ENCODE measurements at regions not wholly inside any gene's neighbourhood (a gene's known extent, or its start where the extent isn't known, plus 50 kb on each side); places are given as distances from the start of the nearest gene placed in this dataset.
"Not testable (repeated sequence)": the region's sequence is repeated elsewhere in the genome, so short reads cannot be mapped to it uniquely, and the experiment has no call there.

DNA sequence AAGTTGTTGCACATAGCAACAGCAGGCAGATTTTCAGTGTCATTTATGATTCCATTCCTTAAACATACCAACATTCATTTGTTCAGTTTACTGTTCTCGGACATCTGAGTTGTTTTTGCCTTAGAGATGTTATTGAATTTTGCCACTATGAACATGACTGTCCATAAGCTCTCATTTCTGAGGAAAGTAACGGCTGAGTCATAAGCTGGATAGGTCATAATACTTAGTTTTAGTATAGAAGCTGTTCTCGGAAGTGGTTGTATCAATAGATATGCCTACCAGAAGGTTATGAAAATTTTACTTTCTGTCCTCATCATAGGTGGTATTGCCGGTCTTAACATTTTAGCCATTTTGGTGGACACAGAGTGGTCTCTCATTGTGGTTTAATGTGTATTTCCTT, 157.1 kb upstream of the CLNK start:
- no peak for TF ChIP-seq BHLHE40 (IDR thresholded peaks at IDR 0.05; ENCODE audit: borderline replicate concordance)
- TF ChIP-seq NFRKB (IDR thresholded peaks at IDR 0.05) = no peak
- TF ChIP-seq ARNT (IDR thresholded peaks at IDR 0.05) = no peak
- no peak for TF ChIP-seq LEF1 (IDR thresholded peaks at IDR 0.05; ENCODE audit: borderline replicate concordance)
- TF ChIP-seq CTBP1 (IDR thresholded peaks at IDR 0.05; ENCODE audit: borderline replicate concordance) = no peak
- no peak for TF ChIP-seq L3MBTL2 (conservative IDR thresholded peaks at IDR 0.05)
- TF ChIP-seq FOXK2 (IDR thresholded peaks at IDR 0.05) = no peak
- no peak for TF ChIP-seq ELF4 (IDR thresholded peaks at IDR 0.05)
- TF ChIP-seq HDGF (IDR thresholded peaks at IDR 0.05; ENCODE audit: borderline replicate concordance) = no peak
- TF ChIP-seq FOXA1 (IDR thresholded peaks at IDR 0.05) = no peak
- DNase-seq (ENCODE audit: extremely low spot score) = no peak
- CTCF ChIA-PET = no interaction called here
- POLR2A ChIA-PET = no interaction called here

- DNase-seq (ENCODE audit: extremely low spot score) = no peak
- CTCF ChIA-PET = no interaction called here
- POLR2A ChIA-PET = no interaction called here
- TF ChIP-seq L3MBTL2 (conservative IDR thresholded peaks at IDR 0.05) (no peak), TARDBP (IDR thresholded peaks at IDR 0.05) (no peak), NFRKB (IDR thresholded peaks at IDR 0.05) (no peak), ARNT (IDR thresholded peaks at IDR 0.05) (no peak), FOXK2 (IDR thresholded peaks at IDR 0.05) (no peak), FOXA1 (IDR thresholded peaks at IDR 0.05) (no peak), BHLHE40 (IDR thresholded peaks at IDR 0.05; ENCODE audit: borderline replicate concordance) (no peak), HDGF (IDR thresholded peaks at IDR 0.05; ENCODE audit: borderline replicate concordance) (no peak)
These were observed 152.6 kb upstream of the CLNK start for GRCh38 chr4:10837151-10837550.

- ChIA-PET POLR2A (no interaction called here), CTCF (interaction anchor here (0.6 kb wide), 1 partner anchor 11 kb away, joined by 3 read pairs; no protein-coding TSS in a partner anchor)
- TF ChIP-seq ZNF384 (IDR thresholded peaks at IDR 0.05) = no peak
- no peak for TF ChIP-seq SP1 (IDR thresholded peaks at IDR 0.05)
- TF ChIP-seq FOXM1 (IDR thresholded peaks at IDR 0.05; ENCODE audit: borderline replicate concordance) = no peak
- TF ChIP-seq FOXK2 (IDR thresholded peaks at IDR 0.05) = no peak
- TF ChIP-seq HDGF (IDR thresholded peaks at IDR 0.05; ENCODE audit: borderline replicate concordance) = no peak
- TF ChIP-seq BHLHE40 (IDR thresholded peaks at IDR 0.05; ENCODE audit: borderline replicate concordance) = no peak
- no peak for TF ChIP-seq TARDBP (IDR thresholded peaks at IDR 0.05)
- no peak for TF ChIP-seq NFRKB (IDR thresholded peaks at IDR 0.05)
- no peak for TF ChIP-seq L3MBTL2 (conservative IDR thresholded peaks at IDR 0.05)
- no peak for TF ChIP-seq CTBP1 (IDR thresholded peaks at IDR 0.05; ENCODE audit: borderline replicate concordance)
- TF ChIP-seq FOXA1 (IDR thresholded peaks at IDR 0.05) = no peak
- TF ChIP-seq ELF4 (IDR thresholded peaks at IDR 0.05) = no peak
- TF ChIP-seq LEF1 (IDR thresholded peaks at IDR 0.05; ENCODE audit: borderline replicate concordance) = no peak
- no peak for TF ChIP-seq PKNOX1 (IDR thresholded peaks at IDR 0.05)
- TF ChIP-seq ARNT (IDR thresholded peaks at IDR 0.05) = no peak
- no peak for TF ChIP-seq SUZ12 (IDR thresholded peaks at IDR 0.05)
- DNase-seq (ENCODE audit: extremely low spot score) = no peak
These were observed 148.4 kb upstream of the CLNK start for GRCh38 chr4:10832806-10833628.

GRCh38 chr4:10831727-10832408, 147.3 kb upstream of the CLNK start:
- POLR2A ChIA-PET = no interaction called here
- TF ChIP-seq L3MBTL2 (conservative IDR thresholded peaks at IDR 0.05) (no peak), ELF4 (IDR thresholded peaks at IDR 0.05) (no peak), NFRKB (IDR thresholded peaks at IDR 0.05) (no peak), LEF1 (IDR thresholded peaks at IDR 0.05; ENCODE audit: borderline replicate concordance) (no peak), CTBP1 (IDR thresholded peaks at IDR 0.05; ENCODE audit: borderline replicate concordance) (no peak), TARDBP (IDR thresholded peaks at IDR 0.05) (no peak), PKNOX1 (IDR thresholded peaks at IDR 0.05) (no peak), SP1 (IDR thresholded peaks at IDR 0.05) (no peak), FOXM1 (IDR thresholded peaks at IDR 0.05; ENCODE audit: borderline replicate concordance) (no peak), SUZ12 (IDR thresholded peaks at IDR 0.05) (no peak), BHLHE40 (IDR thresholded peaks at IDR 0.05; ENCODE audit: borderline replicate concordance) (no peak), FOXA1 (IDR thresholded peaks at IDR 0.05) (no peak), ZNF384 (IDR thresholded peaks at IDR 0.05) (no peak), FOXK2 (IDR thresholded peaks at IDR 0.05) (no peak), HDGF (IDR thresholded peaks at IDR 0.05; ENCODE audit: borderline replicate concordance) (no peak), ARNT (IDR thresholded peaks at IDR 0.05) (no peak)
- no peak for DNase-seq (ENCODE audit: extremely low spot score)

DNA sequence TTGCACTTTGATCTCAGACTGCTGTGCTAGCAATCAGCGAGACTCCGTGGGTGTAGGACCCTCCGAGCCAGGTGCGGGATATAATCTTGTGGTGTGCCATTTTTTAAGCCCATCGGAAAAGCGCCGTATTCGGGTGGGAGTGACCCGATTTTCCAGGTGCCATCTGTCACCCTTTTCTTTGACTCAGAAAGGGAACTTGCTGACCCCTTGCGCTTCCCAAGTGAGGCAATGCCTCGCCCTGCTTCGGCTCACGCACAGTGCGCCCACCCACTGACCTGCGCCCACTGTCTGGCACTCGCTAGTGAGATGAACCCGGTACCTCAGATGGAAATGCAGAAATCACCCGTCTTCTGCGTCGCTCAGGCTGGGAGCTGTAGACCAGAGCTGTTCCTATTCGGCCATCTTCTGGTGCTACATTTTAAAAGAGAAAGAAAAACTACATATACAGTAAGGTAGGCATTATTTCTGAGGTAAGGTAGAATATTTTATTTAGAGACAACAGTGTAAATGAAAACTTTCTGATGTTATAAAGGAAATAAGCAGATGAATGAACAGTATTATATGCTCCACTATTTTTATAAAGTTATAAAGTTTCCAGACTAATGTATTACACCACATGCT, 144.5 kb upstream of the CLNK start:
- POLR2A ChIA-PET; DNase-seq (ENCODE audit: extremely low spot score); CTCF ChIA-PET: not testable (repeated sequence)

More at GRCh38 chr4:10831727-10832408, 147.3 kb upstream of the CLNK start:
- CTCF ChIA-PET = no interaction called here

DNA sequence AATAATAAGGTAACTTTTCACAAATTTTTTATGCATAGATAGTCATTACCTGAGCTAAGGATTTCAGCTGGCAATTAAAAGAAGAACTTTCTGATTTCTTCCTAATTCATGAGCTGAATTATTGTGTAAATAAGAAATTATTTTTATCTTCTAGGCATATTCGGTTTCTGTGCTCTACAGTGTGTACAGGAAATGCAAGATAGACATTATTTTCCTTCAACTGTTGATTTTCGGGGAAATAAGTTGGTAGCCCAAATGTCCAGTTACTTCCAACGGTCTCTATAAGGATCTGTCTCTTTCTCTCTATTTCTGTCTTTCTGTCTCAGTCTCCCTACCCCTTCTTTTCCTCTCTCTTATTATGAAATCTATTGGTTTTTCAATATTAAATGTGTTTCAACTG, 137.3 kb upstream of the CLNK start:
- TF ChIP-seq TARDBP (IDR thresholded peaks at IDR 0.05) (no peak), BHLHE40 (IDR thresholded peaks at IDR 0.05; ENCODE audit: borderline replicate concordance) (no peak)
- ChIA-PET CTCF (no interaction called here), POLR2A (no interaction called here)
- DNase-seq (ENCODE audit: extremely low spot score) = no peak

Measured in HEK293T (cell line).